Osteoblast (primary cell): ENCODE measurements at regions not wholly inside any gene's neighbourhood (a gene's known extent, or its start where the extent isn't known, plus 50 kb on each side); places are given as distances from the start of the nearest gene placed in this dataset.

Experiments
- DNase-seq: peaks from one replicate; pipeline ENCODE4 v3.0.0; 2011; ENCODE audit warnings: low spot score, mixed read lengths; ENCODE audit not compliant: insufficient read length; ENCODE audit errors: missing footprints
- H2AFZ ChIP-seq: 2 replicates; pipeline ENCODE4 v1.6.0; 2011; ENCODE audit warnings: mild to moderate bottlenecking, low read length
- H3K27ac ChIP-seq: 2 replicates; pipeline ENCODE4 v1.5.1; 2011; ENCODE audit warnings: mild to moderate bottlenecking, low read depth, low read length, moderate library complexity
- H3K27me3 ChIP-seq: 2 replicates; pipeline ENCODE4 v1.6.0; 2012; ENCODE audit warnings: mild to moderate bottlenecking, control low read depth, inconsistent platforms, low read length, moderate library complexity; ENCODE audit not compliant: insufficient read depth
- H3K36me3 ChIP-seq: 2 replicates; pipeline ENCODE4 v1.5.1; 2011; ENCODE audit warnings: mild to moderate bottlenecking, low read length, control low read depth, moderate library complexity; ENCODE audit not compliant: insufficient read depth
- H3K4me1 ChIP-seq: 2 replicates; pipeline ENCODE4 v1.5.1; 2011; ENCODE audit warnings: mild to moderate bottlenecking, low read length, control low read depth, moderate library complexity; ENCODE audit not compliant: insufficient read depth
- H3K4me2 ChIP-seq: 2 replicates; pipeline ENCODE4 v1.6.0; 2011; ENCODE audit warnings: mild to moderate bottlenecking, low read length; ENCODE audit not compliant: insufficient read depth
- H3K4me3 ChIP-seq: fragments of 200-600 bp; sonication (generic); 3 replicates; pipeline ENCODE4 v1.5.1; 2012; ENCODE audit warnings: mild to moderate bottlenecking, low read length, inconsistent platforms; ENCODE audit not compliant: insufficient read depth
- H3K79me2 ChIP-seq: 2 replicates; pipeline ENCODE4 v1.6.0; 2012; ENCODE audit warnings: mild to moderate bottlenecking, low read length, control low read depth, inconsistent platforms; ENCODE audit not compliant: insufficient read depth
- H3K9me3 ChIP-seq: 2 replicates; pipeline ENCODE4 v1.5.1; 2011; ENCODE audit warnings: low read depth, low read length, control low read depth
- H4K20me1 ChIP-seq: 2 replicates; pipeline ENCODE4 v1.6.0; 2012; ENCODE audit warnings: mild to moderate bottlenecking, low read length, control low read depth; ENCODE audit not compliant: insufficient read depth
- TF ChIP-seq, protein P1 (sequence below): IDR thresholded peaks from 2 replicates; pipeline ENCODE4 v1.5.1; 2011; ENCODE audit warnings: mild to moderate bottlenecking, low read depth, low read length, moderate library complexity; ENCODE audit errors: extremely low read depth

DNA sequence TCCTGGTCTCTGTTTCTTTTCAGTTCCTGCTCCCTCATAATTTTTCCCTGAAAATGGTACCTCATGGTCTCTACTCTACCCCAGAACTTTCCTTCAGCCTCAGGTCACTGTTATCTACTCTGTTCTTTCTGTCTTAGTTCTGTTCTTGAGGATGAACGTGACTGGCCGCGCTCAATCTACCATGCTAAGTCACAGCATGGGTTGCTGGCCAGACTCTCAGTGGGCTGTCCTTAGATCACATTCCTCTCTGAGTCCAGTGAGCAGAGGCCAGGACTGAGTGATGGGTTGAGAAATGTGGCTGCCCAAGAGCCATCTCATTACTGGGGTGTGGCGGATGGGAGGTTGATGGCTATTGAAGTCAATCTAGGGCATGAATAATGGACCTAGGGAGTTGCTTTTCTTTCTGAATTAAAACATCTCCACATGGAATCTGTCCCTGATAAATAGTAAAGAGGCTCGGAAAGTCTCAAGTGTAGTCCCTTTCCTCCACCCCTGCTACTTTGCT, 164.0 kb upstream of the DTNBP1 start:
- Histone ChIP-seq H3K4me1 (no peaks in the 10 kb centered on the region), H3K27me3 (no peaks in the 10 kb centered on the region), H3K4me3 (no peak overlapping the region), H3K27ac (no peak overlapping the region), H4K20me1 (no peaks in the 10 kb centered on the region), H3K4me2 (no peak overlapping the region), H3K9me3 (no peaks in the 10 kb centered on the region), H3K36me3 (no peaks in the 10 kb centered on the region), H2AFZ (no peak overlapping the region), H3K79me2 (no peaks in the 10 kb centered on the region)
- no peak for DNase-seq
- TF ChIP-seq, protein P1, sequence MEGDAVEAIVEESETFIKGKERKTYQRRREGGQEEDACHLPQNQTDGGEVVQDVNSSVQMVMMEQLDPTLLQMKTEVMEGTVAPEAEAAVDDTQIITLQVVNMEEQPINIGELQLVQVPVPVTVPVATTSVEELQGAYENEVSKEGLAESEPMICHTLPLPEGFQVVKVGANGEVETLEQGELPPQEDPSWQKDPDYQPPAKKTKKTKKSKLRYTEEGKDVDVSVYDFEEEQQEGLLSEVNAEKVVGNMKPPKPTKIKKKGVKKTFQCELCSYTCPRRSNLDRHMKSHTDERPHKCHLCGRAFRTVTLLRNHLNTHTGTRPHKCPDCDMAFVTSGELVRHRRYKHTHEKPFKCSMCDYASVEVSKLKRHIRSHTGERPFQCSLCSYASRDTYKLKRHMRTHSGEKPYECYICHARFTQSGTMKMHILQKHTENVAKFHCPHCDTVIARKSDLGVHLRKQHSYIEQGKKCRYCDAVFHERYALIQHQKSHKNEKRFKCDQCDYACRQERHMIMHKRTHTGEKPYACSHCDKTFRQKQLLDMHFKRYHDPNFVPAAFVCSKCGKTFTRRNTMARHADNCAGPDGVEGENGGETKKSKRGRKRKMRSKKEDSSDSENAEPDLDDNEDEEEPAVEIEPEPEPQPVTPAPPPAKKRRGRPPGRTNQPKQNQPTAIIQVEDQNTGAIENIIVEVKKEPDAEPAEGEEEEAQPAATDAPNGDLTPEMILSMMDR, result no peak

DNA sequence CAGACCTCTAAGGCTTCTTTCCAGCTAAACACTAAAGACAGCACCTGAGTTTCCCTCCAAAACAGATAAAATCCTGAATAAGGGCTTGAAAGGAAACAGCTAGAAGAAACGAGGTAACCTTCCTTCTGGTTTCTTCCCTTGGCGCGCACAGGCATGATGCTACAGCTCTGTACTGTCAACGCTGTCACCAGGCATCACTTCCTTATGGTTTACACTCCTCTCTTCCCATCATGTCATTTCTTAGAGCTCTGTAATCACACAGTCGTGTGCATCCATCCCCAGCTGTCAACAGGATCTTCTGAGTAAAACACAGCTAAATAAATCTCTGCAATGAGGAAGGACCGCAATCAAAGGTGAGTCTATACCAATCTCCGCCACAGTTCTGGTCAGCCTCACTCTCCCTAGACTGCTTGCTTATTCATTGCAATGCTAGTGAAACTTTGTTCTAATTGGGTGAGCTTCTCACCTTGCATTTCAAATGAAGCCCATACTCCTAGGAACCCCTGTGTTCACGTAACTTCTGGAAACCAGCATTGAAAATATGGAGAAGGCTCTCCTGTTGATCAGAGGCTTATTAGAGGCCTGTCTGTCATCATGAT, 162.6 kb upstream of the DTNBP1 start:
- Histone ChIP-seq H4K20me1 (no peaks in the 10 kb centered on the region), H3K4me1 (no peaks in the 10 kb centered on the region), H3K4me2 (no peak overlapping the region), H3K4me3 (no peak overlapping the region), H3K79me2 (no peaks in the 10 kb centered on the region), H3K27ac (no peak overlapping the region), H3K27me3 (no peaks in the 10 kb centered on the region), H3K9me3 (no peaks in the 10 kb centered on the region), H2AFZ (no peak overlapping the region), H3K36me3 (no peaks in the 10 kb centered on the region)
- TF ChIP-seq, protein P1, result no peak
- no peak for DNase-seq

DNA sequence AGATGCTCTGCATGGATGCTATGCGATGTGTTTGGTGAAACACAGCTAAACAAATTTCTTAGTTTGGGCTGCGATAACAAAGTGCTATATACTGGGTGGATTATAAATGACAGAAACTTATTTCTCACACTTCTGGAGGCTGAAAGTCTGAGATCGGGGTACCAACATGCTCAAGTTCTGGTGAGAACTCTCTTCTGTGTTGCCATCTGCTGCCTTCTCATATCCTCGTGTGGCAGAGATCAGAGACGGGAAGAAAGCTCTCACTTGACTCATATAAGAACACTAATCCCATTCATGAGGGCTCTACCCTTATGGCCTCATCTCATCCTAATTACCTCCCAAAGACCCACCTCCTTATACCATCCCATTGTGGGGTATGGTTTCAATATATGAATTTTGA, 162.0 kb upstream of the DTNBP1 start:
- H3K36me3 ChIP-seq, result no peaks in the 10 kb centered on the region
- H3K4me2 ChIP-seq, result no peak overlapping the region
- H3K4me1 ChIP-seq, result no peaks in the 10 kb centered on the region
- TF ChIP-seq, protein P1, result no peak
- no peak overlapping the region for H2AFZ ChIP-seq
- H3K27ac ChIP-seq, result no peak overlapping the region
- no peaks in the 10 kb centered on the region for H4K20me1 ChIP-seq
- no peaks in the 10 kb centered on the region for H3K9me3 ChIP-seq
- no peaks in the 10 kb centered on the region for H3K27me3 ChIP-seq
- DNase-seq, result no peak
- H3K79me2 ChIP-seq, result no peaks in the 10 kb centered on the region
- H3K4me3 ChIP-seq, result no peak overlapping the region

DNA sequence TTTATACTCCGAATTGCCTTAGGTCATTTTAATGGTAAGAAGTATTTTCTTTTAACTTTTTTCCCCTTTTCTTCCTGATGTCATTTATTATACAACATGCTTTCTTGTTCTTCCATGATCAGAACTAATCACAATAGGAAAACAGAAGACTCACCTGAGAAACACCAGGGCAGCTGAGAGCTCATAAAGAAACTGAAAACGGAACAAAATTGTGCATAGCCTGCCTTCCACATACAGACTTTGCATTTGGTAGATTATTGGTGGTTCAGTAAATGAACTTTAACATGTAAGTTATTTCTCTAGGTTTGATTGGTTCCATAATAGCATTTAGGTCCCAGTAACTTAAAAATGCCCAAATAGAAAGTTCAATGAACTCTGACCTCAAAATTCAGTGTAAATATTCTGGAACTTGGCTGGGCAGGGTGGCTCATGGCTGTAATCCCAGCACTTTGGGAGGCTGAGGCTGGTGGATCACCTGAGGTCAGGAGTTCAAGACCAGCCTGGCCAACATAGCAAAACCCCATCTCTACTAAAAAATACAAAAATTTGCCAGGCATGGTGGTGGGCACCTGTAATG, 161.1 kb upstream of the DTNBP1 start:
- Histone ChIP-seq H2AFZ (no peak overlapping the region), H3K9me3 (no peaks in the 10 kb centered on the region), H4K20me1 (no peaks in the 10 kb centered on the region), H3K36me3 (no peaks in the 10 kb centered on the region), H3K27ac (no peak overlapping the region), H3K27me3 (no peaks in the 10 kb centered on the region), H3K4me3 (no peak overlapping the region), H3K79me2 (no peaks in the 10 kb centered on the region), H3K4me1 (no peaks in the 10 kb centered on the region), H3K4me2 (no peak overlapping the region)
- TF ChIP-seq, protein P1, result no peak
- no peak for DNase-seq
